Lower leg skin (tissue), 3 donors: ENCODE measurements at regions not wholly inside any gene's neighbourhood (a gene's known extent, or its start where the extent isn't known, plus 50 kb on each side); places are given as distances from the start of the nearest gene placed in this dataset.

ENCODE experiments used
- POLR2A ChIP-seq, 2 donors: fragments of 450-650 bp; IDR thresholded peaks; one replicate each; pipeline ENCODE4 v1.6.1; 2016 to 2017; ENCODE audit warnings: antibody characterized with exemption in 2 of 2, mild to moderate bottlenecking in 1 of 2, moderate library complexity in 1 of 2
- TF ChIP-seq, protein P1 (sequence below), 3 donors: fragments of 450-650 bp; IDR thresholded peaks; one replicate each; pipeline ENCODE4 v1.5.1; 2016; ENCODE audit warnings: antibody characterized with exemption in 3 of 3, mild to moderate bottlenecking in 3 of 3, moderate library complexity in 2 of 3

DNA sequence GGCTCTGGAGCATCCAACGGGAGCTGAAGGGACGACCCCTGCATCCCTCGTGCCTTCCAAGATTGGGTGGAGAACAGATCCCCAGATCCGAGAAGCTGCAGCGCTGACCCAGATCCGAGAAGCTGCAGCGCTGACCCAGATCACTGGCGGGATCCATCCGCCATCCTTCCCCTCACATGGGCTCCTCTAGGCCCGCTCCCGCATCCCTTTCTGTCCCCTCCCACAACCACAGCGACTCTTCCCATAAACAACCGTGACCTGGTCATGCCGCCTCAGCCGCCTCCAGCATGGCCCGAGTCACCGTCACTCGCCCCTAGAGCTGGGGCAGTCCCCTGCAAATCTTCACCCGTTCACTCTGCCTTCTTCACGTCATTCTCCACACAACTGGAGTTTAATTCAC, 124.9 kb downstream of the UTP18 start:
- TF ChIP-seq POLR2A (IDR thresholded peaks at IDR 0.05) = no peak
- TF ChIP-seq, protein P1, sequence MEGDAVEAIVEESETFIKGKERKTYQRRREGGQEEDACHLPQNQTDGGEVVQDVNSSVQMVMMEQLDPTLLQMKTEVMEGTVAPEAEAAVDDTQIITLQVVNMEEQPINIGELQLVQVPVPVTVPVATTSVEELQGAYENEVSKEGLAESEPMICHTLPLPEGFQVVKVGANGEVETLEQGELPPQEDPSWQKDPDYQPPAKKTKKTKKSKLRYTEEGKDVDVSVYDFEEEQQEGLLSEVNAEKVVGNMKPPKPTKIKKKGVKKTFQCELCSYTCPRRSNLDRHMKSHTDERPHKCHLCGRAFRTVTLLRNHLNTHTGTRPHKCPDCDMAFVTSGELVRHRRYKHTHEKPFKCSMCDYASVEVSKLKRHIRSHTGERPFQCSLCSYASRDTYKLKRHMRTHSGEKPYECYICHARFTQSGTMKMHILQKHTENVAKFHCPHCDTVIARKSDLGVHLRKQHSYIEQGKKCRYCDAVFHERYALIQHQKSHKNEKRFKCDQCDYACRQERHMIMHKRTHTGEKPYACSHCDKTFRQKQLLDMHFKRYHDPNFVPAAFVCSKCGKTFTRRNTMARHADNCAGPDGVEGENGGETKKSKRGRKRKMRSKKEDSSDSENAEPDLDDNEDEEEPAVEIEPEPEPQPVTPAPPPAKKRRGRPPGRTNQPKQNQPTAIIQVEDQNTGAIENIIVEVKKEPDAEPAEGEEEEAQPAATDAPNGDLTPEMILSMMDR (IDR thresholded peaks at IDR 0.05) = no peak
